ENCODE measurements at regions not wholly inside any gene's neighbourhood (a gene's known extent, or its start where the extent isn't known, plus 50 kb on each side); places are given as distances from the start of the nearest gene placed in this dataset.

GRCh38 chr6:12622566-12622965 is 94.0 kb upstream of the PHACTR1 start:
- no peak overlapping the region for H4K91ac ChIP-seq (replicated peaks; ENCODE audit: insufficient read length, low read length)
- no peak for FAIRE-seq

More at GRCh38 chr6:12622566-12622965, 94.0 kb upstream of the PHACTR1 start:
- Histone ChIP-seq H2BK120ac (replicated peaks; ENCODE audit: low read depth, low read length) (no peak overlapping the region), H3K23ac (ENCODE audit: insufficient read length) (no peak overlapping the region), H3K4me3 (ENCODE audit: extremely low read depth in 1 of 4, insufficient read depth in 2 of 4, low read depth in 3 of 4, low read length in 4 of 4) (no peak overlapping the region), H3K23me2 (ENCODE audit: low read depth, low read length) (no peaks in the 10 kb centered on the region), H3K14ac (ENCODE audit: insufficient read length) (no peak overlapping the region), H2AFZ (ENCODE audit: low read length) (no peak overlapping the region), H3K79me1 (ENCODE audit: low read depth, low read length) (no peaks in the 10 kb centered on the region), H3K9ac (replicated peaks in 1 of 4; ENCODE audit: extremely low read depth in 1 of 4, low read depth in 3 of 4, low read length in 3 of 4) (no peak overlapping the region), H3K18ac (ENCODE audit: extremely low read depth, low read length) (no peak overlapping the region), H2BK5ac (ENCODE audit: low read depth, low read length) (no peak overlapping the region), H3K4ac (replicated peaks; ENCODE audit: insufficient read length, low read depth, low read length) (no peak overlapping the region), H2BK12ac (ENCODE audit: low read depth, low read length) (no peak overlapping the region), H4K5ac (ENCODE audit: insufficient read length, low read depth, low read length) (no peak overlapping the region), H3K56ac (replicated peaks; ENCODE audit: insufficient read length, low read depth, low read length) (no peak overlapping the region), H3K36me3 (ENCODE audit: control insufficient read depth in 2 of 4, insufficient read depth in 4 of 4, low read length in 3 of 4) (no peaks in the 10 kb centered on the region), H3K27ac (ENCODE audit: low read depth, low read length) (no peak overlapping the region), H2AK5ac (ENCODE audit: low read depth, low read length) (no peak overlapping the region), H3K4me2 (ENCODE audit: insufficient read depth in 1 of 2, low read depth in 2 of 2, low read length in 2 of 2) (no peak overlapping the region), H3K27me3 (replicated peaks in 1 of 4; ENCODE audit: control insufficient read depth in 3 of 4, extremely low read depth in 1 of 4, insufficient read depth in 3 of 4, low read length in 3 of 4) (no peaks in the 10 kb centered on the region), H4K8ac (ENCODE audit: extremely low read depth, insufficient read depth, low read length) (no peak overlapping the region), H2BK15ac (ENCODE audit: low read length) (no peak overlapping the region), H2BK20ac (ENCODE audit: low read length) (no peak overlapping the region), H3K79me2 (ENCODE audit: control insufficient read depth in 1 of 2, insufficient read depth in 2 of 2, low read length in 2 of 2) (no peaks in the 10 kb centered on the region), H3K4me1 (replicated peaks in 1 of 4; ENCODE audit: control insufficient read depth in 3 of 4, insufficient read depth in 4 of 4, low read length in 3 of 4) (no peaks in the 10 kb centered on the region), H3K9me3 (ENCODE audit: insufficient read depth in 2 of 2, low read depth in 1 of 2, low read length in 1 of 2) (no peaks in the 10 kb centered on the region), H4K20me1 (replicated peaks in 1 of 2; ENCODE audit: control insufficient read depth in 1 of 2, insufficient read depth in 2 of 2, low read length in 2 of 2) (no peaks in the 10 kb centered on the region)
- CTCF ChIA-PET (ENCODE audit: partially characterized antibody): interaction anchor here (1.3 kb wide), 1 partner anchor 269 kb away, joined by 5 read pairs; no protein-coding TSS in a partner anchor
- no peak for TF ChIP-seq SP1 (IDR thresholded peaks at IDR 0.05; ENCODE audit: low read depth, low read length)
- no peak for TF ChIP-seq JUN (IDR thresholded peaks at IDR 0.05; ENCODE audit: low read depth, low read length)
- no peak for TF ChIP-seq RFX5 (IDR thresholded peaks at IDR 0.05; ENCODE audit: borderline replicate concordance, low read depth, low read length)
- no peak for TF ChIP-seq TAF1 (IDR thresholded peaks at IDR 0.05; ENCODE audit: low read depth, low read length)
- DNase-seq (ENCODE audit: low read depth in 1 of 2, low spot score in 2 of 2): no peak
- POLR2A ChIA-PET (ENCODE audit: partially characterized antibody): no interaction called here

Data from H1 (cell line).